HCT116 (cell line): ENCODE measurements at regions not wholly inside any gene's neighbourhood (a gene's known extent, or its start where the extent isn't known, plus 50 kb on each side); places are given as distances from the start of the nearest gene placed in this dataset.

Experiments
- CTCF ChIP-seq, 3 experiments: fragments of 200-600 bp in 1 of 3; sonication (generic) in 1 of 3; IDR thresholded peaks in 2 of 3; conservative IDR thresholded peaks in 1 of 3; 2 replicates each; pipeline ENCODE4 v1.5.1; 2012 to 2017; ENCODE audit warnings: low read depth in 2 of 3, low read length in 2 of 3, antibody characterized with exemption in 1 of 3, borderline replicate concordance in 1 of 3, control low read depth in 1 of 3, mild to moderate bottlenecking in 1 of 3, mixed read lengths in 1 of 3, mixed run types in 1 of 3, moderate library complexity in 1 of 3; ENCODE audit not compliant: insufficient read depth in 1 of 3
- POLR2A ChIP-seq: IDR thresholded peaks from 2 replicates; pipeline ENCODE4 v1.7.0; 2011; ENCODE audit warnings: borderline replicate concordance; ENCODE audit not compliant: insufficient read depth, insufficient read length; ENCODE audit errors: extremely low read depth
- POLR2AphosphoS5 ChIP-seq: IDR thresholded peaks from 2 replicates; pipeline ENCODE4 v1.6.1; 2011; ENCODE audit warnings: mild to moderate bottlenecking, low read depth, low read length, moderate library complexity
- SIN3A ChIP-seq: IDR thresholded peaks from 2 replicates; pipeline ENCODE4 v1.6.1; 2012; ENCODE audit warnings: low read depth
- SRF ChIP-seq: IDR thresholded peaks from 2 replicates; pipeline ENCODE4 v1.6.1; 2012; ENCODE audit warnings: low read depth
- YY1 ChIP-seq: IDR thresholded peaks from 2 replicates; pipeline ENCODE4 v1.6.1; 2011; ENCODE audit warnings: low read length, low read depth, moderate library complexity, mild to moderate bottlenecking; ENCODE audit not compliant: insufficient replicate concordance; ENCODE audit errors: extremely low read depth

DNA sequence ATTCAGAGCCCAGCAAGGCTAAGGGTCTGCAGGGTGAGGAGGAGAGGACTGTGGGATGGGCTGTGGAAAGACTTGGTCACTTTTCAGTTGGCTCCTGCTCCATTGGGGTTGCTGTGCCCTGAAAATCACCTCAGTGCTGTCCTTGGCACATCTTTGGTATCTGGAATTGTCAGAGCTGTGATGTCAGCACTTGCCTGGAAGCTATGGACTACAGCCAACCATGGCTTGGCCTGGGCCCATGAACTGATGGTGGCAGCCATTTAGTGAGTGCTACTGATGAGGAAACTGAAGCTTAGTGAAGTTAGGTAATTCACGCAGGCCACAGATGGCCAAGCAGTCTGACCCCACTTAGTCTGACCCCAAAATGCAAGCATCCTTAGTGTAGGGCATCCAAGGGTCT is 121.8 kb upstream of the SERPINE2 start:
- TF ChIP-seq YY1 (no peak), CTCF (IDR thresholded peaks at IDR 0.05 in 2 of 3, conservative IDR thresholded peaks at IDR 0.05 in 1 of 3; ENCODE audit: borderline replicate concordance in 1 of 3, insufficient read depth in 1 of 3, low read depth in 2 of 3, low read length in 2 of 3) (no peak), POLR2AphosphoS5 (no peak), POLR2A (no peak), SIN3A (no peak), SRF (no peak)
